Omental fat pad (tissue), 3 donors: ENCODE measurements at regions not wholly inside any gene's neighbourhood (a gene's known extent, or its start where the extent isn't known, plus 50 kb on each side); places are given as distances from the start of the nearest gene placed in this dataset.

Experiments used
- ATAC-seq: fragments of 150-250 bp; one replicate; pipeline ENCODE4 v1.9.1; 2016; ENCODE audit warnings: mild to moderate bottlenecking, moderate library complexity; ENCODE audit not compliant: low FRiP score
- DNase-seq: peaks from one replicate; pipeline ENCODE4 v3.0.0-alpha.2; 2019; ENCODE audit warnings: low spot score
- CTCF ChIP-seq, 3 donors: fragments of 450-650 bp; IDR thresholded peaks; one replicate each; pipeline ENCODE4 v1.5.1; 2016 to 2017; ENCODE audit warnings: antibody characterized with exemption in 3 of 3, mild to moderate bottlenecking in 3 of 3, moderate library complexity in 2 of 3

- ATAC-seq = no peak
- no peak for DNase-seq
- TF ChIP-seq CTCF (IDR thresholded peaks at IDR 0.05) = no peak
These were observed 73.9 kb upstream of the SPAG17 start for GRCh38 chr1:118258975-118259374.

- DNase-seq = no peak
- ATAC-seq = no peak
- no peak for TF ChIP-seq CTCF (IDR thresholded peaks at IDR 0.05)
These were observed 72.9 kb upstream of the SPAG17 start for GRCh38 chr1:118257946-118258345.

- no peak for TF ChIP-seq CTCF (IDR thresholded peaks at IDR 0.05)
- ATAC-seq = no peak
These were observed 69.7 kb upstream of the SPAG17 start for GRCh38 chr1:118254491-118255425.

GRCh38 chr1:118254001-118254400 lies 69.0 kb upstream of the SPAG17 start:
- DNase-seq (no peak), ATAC-seq (no peak)
- TF ChIP-seq CTCF (IDR thresholded peaks at IDR 0.05) = no peak

More at GRCh38 chr1:118254491-118255425, 69.7 kb upstream of the SPAG17 start:
- no peak for DNase-seq

- no peak for TF ChIP-seq CTCF (IDR thresholded peaks at IDR 0.05)
- DNase-seq (no peak), ATAC-seq (no peak)
These were observed 68.3 kb upstream of the SPAG17 start for GRCh38 chr1:118253053-118253915.

- DNase-seq (no peak), ATAC-seq (no peak)
- TF ChIP-seq CTCF (IDR thresholded peaks at IDR 0.05) = no peak
These were observed 67.6 kb upstream of the SPAG17 start for GRCh38 chr1:118252624-118253023.
